ENCODE measurements at regions not wholly inside any gene's neighbourhood (a gene's known extent, or its start where the extent isn't known, plus 50 kb on each side); places are given as distances from the start of the nearest gene placed in this dataset.

DNA sequence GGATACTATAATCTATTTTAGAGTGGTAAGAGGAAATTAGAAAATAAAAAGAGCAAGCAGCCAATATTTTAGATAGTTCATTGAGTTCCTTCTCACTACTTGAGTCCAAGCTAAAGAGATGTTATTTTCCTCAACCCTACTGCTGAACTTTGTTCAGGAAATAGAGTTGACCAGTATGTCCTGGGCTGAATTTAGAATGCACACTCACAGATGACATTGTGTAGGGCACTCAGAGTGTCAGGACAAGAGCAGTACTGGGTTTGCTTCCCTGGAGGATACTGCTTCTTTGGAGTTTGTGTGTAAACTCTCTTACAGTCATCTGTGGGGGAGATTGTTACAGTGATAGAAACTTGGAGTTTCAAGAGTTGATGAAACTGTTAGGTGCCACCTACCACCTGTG lies 80.0 kb upstream of the AGBL1 start:
- Histone ChIP-seq H3K36me3 (ENCODE audit: control insufficient read depth, insufficient read depth, low read length) (no peaks in the 10 kb centered on the region), H3K4me3 (ENCODE audit: low read depth, low read length) (no peak overlapping the region), H3K27me3 (ENCODE audit: control insufficient read depth, insufficient read depth, low read length) (no peaks in the 10 kb centered on the region)
- DNase-seq (ENCODE audit: low read depth) (no peak), FAIRE-seq (no peak)
- TF ChIP-seq, protein P1, sequence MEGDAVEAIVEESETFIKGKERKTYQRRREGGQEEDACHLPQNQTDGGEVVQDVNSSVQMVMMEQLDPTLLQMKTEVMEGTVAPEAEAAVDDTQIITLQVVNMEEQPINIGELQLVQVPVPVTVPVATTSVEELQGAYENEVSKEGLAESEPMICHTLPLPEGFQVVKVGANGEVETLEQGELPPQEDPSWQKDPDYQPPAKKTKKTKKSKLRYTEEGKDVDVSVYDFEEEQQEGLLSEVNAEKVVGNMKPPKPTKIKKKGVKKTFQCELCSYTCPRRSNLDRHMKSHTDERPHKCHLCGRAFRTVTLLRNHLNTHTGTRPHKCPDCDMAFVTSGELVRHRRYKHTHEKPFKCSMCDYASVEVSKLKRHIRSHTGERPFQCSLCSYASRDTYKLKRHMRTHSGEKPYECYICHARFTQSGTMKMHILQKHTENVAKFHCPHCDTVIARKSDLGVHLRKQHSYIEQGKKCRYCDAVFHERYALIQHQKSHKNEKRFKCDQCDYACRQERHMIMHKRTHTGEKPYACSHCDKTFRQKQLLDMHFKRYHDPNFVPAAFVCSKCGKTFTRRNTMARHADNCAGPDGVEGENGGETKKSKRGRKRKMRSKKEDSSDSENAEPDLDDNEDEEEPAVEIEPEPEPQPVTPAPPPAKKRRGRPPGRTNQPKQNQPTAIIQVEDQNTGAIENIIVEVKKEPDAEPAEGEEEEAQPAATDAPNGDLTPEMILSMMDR (IDR thresholded peaks at IDR 0.05; ENCODE audit: insufficient read depth, low read length, severe bottlenecking), result no peak

DNA sequence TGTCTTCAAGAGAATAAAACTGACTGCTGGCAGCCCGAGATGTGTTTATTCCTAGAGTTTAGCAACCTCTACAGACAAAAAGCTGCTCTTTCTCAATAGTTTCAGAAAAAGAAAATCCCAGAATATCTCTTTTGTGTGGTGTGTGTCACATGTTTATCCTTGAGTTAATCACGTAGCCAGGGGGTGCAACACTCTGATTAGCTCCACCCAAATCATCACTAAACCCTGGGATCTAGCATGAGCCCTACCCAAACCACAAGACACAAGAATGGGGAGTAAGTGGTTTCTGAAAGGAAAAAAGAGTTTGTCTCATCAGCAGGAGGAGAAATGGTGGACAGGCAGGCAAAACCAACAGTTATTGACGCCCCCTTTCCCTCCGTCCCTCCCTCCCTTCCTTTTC lies 78.5 kb upstream of the AGBL1 start:
- TF ChIP-seq, protein P1 (IDR thresholded peaks at IDR 0.05; ENCODE audit: insufficient read depth, low read length, severe bottlenecking), result no peak
- Histone ChIP-seq H3K36me3 (ENCODE audit: control insufficient read depth, insufficient read depth, low read length) (no peaks in the 10 kb centered on the region), H3K4me3 (ENCODE audit: low read depth, low read length) (no peak overlapping the region), H3K27me3 (ENCODE audit: control insufficient read depth, insufficient read depth, low read length) (no peaks in the 10 kb centered on the region)
- FAIRE-seq (peak; percentile 55), DNase-seq (ENCODE audit: low read depth) (peak; percentile 90)

DNA sequence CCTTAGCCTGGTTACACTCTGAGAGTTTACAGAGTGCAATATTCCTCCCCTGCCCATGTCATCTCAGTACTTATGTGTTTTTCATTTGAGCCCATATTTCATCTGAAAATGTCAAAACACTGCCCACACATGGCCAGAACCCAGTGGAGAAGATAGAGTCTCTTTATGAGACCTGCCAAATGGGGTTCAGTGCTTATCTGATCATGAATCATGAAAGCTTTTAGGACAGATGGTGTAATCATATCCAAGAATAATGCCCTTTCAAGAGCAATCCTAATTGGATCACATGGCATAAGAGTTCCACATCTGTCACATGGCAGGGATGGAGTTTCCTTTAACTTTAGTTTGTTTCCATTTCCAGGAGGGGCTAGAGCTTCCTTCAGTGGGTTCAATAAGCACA lies 77.2 kb upstream of the AGBL1 start:
- Histone ChIP-seq H3K4me3 (ENCODE audit: low read depth, low read length) (no peak overlapping the region), H3K36me3 (ENCODE audit: control insufficient read depth, insufficient read depth, low read length) (no peaks in the 10 kb centered on the region), H3K27me3 (ENCODE audit: control insufficient read depth, insufficient read depth, low read length) (no peaks in the 10 kb centered on the region)
- DNase-seq (ENCODE audit: low read depth) (no peak), FAIRE-seq (no peak)
- TF ChIP-seq, protein P1 (IDR thresholded peaks at IDR 0.05; ENCODE audit: insufficient read depth, low read length, severe bottlenecking), result no peak

DNA sequence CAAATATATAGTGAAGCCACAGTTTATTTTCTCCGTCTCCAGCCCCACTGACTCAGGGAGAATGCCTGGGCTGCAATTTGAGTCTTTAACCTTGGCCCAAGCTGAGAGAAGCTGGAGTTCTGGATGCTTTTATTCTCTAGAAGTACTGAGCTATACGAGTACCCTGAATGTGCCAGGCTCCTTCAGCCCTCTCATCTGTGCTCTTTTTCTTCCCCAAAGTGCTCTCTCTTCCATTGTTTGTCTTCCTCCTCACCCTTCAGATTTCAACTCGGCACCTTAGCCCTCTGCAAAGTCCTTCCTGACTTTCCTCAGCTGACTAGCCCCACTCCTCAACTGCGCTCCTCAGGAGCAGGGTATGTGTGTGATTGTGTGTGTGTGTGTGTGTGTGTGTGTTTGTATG lies 75.6 kb upstream of the AGBL1 start:
- Histone ChIP-seq H3K36me3 (ENCODE audit: control insufficient read depth, insufficient read depth, low read length) (no peaks in the 10 kb centered on the region), H3K4me3 (ENCODE audit: low read depth, low read length) (no peak overlapping the region), H3K27me3 (ENCODE audit: control insufficient read depth, insufficient read depth, low read length) (no peaks in the 10 kb centered on the region)
- TF ChIP-seq, protein P1 (IDR thresholded peaks at IDR 0.05; ENCODE audit: insufficient read depth, low read length, severe bottlenecking), result no peak
- DNase-seq (ENCODE audit: low read depth) (no peak), FAIRE-seq (no peak)

DNA sequence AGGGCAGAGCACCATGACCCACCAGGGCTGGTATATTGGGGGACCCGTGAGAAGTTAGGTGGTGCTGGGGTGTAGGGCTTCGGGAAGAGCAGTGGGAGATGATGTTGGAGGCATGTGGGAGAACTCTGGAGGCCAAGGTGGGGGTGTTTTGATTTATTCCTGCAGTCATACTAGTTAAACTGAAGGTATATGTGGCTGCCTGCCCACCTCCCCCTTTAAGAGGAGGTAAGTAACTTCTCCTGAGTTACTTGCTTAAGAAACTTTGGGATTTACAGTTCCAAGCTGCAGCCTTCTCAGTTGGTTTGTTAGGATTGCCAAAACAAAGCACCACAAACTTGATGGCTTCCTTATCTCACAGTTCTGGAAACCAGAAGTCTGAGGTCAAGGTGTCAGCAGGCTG lies 73.1 kb upstream of the AGBL1 start:
- FAIRE-seq (no peak), DNase-seq (ENCODE audit: low read depth) (no peak)
- H3K36me3 ChIP-seq (ENCODE audit: control insufficient read depth, insufficient read depth, low read length), result no peaks in the 10 kb centered on the region
- H3K4me3 ChIP-seq (ENCODE audit: low read depth, low read length), result no peak overlapping the region
- no peaks in the 10 kb centered on the region for H3K27me3 ChIP-seq (ENCODE audit: control insufficient read depth, insufficient read depth, low read length)
- TF ChIP-seq, protein P1 (IDR thresholded peaks at IDR 0.05; ENCODE audit: insufficient read depth, low read length, severe bottlenecking), result no peak

DNA sequence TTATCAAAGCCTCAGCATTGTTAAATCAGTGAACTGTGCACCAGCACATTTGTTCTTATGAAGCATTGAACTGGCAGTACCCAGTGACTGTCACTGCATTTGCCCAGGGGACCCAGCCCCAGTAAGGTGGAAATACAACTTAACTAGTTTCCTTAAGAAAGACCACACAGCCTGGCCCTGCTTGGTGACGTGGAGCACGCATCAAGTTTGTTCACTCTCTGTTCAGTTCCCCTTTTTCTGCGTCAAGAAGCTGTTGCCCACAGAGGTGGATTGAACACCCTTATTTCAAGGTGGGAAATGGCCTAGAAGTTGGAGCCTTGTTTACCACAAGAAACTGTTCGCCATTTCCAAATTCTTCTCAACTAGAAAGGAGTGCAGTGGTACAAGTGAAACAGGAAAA lies 69.9 kb upstream of the AGBL1 start:
- FAIRE-seq (no peak), DNase-seq (ENCODE audit: low read depth) (no peak)
- Histone ChIP-seq H3K27me3 (ENCODE audit: control insufficient read depth, insufficient read depth, low read length) (no peaks in the 10 kb centered on the region), H3K4me3 (ENCODE audit: low read depth, low read length) (no peak overlapping the region), H3K36me3 (ENCODE audit: control insufficient read depth, insufficient read depth, low read length) (no peaks in the 10 kb centered on the region)
- TF ChIP-seq, protein P1 (IDR thresholded peaks at IDR 0.05; ENCODE audit: insufficient read depth, low read length, severe bottlenecking), result no peak

All from bronchial epithelial cell (primary cell).